ENCODE measurements at regions not wholly inside any gene's neighbourhood (a gene's known extent, or its start where the extent isn't known, plus 50 kb on each side); places are given as distances from the start of the nearest gene placed in this dataset.

DNA sequence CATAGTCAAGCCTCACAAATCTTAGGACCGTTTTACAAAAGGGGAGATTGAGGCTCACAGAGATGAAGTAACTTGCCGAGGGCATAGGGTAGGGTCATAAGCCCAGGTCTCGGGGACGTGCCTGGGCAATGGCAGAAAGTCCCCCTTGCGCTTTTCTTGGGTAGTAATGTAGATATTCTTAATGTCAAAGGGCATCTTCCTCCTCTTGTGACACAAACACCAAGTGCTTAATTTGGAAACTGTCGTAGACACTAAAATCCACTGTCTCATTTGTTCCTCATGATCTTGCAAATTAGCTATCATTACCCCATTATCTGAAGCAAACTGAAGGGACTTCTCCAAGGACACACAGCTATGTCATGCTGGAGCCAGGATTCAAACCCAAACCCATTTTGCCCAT lies 180.8 kb downstream of the GAS1 start:
- TF ChIP-seq, protein P1, sequence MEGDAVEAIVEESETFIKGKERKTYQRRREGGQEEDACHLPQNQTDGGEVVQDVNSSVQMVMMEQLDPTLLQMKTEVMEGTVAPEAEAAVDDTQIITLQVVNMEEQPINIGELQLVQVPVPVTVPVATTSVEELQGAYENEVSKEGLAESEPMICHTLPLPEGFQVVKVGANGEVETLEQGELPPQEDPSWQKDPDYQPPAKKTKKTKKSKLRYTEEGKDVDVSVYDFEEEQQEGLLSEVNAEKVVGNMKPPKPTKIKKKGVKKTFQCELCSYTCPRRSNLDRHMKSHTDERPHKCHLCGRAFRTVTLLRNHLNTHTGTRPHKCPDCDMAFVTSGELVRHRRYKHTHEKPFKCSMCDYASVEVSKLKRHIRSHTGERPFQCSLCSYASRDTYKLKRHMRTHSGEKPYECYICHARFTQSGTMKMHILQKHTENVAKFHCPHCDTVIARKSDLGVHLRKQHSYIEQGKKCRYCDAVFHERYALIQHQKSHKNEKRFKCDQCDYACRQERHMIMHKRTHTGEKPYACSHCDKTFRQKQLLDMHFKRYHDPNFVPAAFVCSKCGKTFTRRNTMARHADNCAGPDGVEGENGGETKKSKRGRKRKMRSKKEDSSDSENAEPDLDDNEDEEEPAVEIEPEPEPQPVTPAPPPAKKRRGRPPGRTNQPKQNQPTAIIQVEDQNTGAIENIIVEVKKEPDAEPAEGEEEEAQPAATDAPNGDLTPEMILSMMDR (conservative IDR thresholded peaks at IDR 0.05; ENCODE audit: low read depth, low read length): no peak
- no peak for TF ChIP-seq EZH2phosphoT487 (IDR thresholded peaks at IDR 0.05; ENCODE audit: borderline replicate concordance, low read length)

All from PC-3 (cell line).